Small intestine (tissue), 7 donors: ENCODE measurements at regions not wholly inside any gene's neighbourhood (a gene's known extent, or its start where the extent isn't known, plus 50 kb on each side); places are given as distances from the start of the nearest gene placed in this dataset.

Source experiments
- DNase-seq, 2 donors: peaks; one replicate each; pipeline versions ENCODE4 v3.0.0 to v3.0.0-alpha.2; 2013
- FAIRE-seq: peaks from 2 replicates; lab custom pipeline; 2012; peaks lifted over from hg19 to GRCh38; lab: Jason Lieb, UNC
- H3K27ac ChIP-seq, 3 donors: one replicate each; pipeline ENCODE4 v1.5.1; 2013; ENCODE audit warnings: low read length in 2 of 3, mild to moderate bottlenecking in 2 of 3, control low read depth in 1 of 3, inconsistent platforms in 1 of 3, low read depth in 1 of 3, moderate library complexity in 1 of 3
- H3K27me3 ChIP-seq, 3 donors: one replicate each; pipeline ENCODE4 v1.6.1; 2013; ENCODE audit warnings: low read length in 3 of 3, inconsistent platforms in 1 of 3; ENCODE audit not compliant: control insufficient read depth in 3 of 3, insufficient read depth in 3 of 3
- H3K36me3 ChIP-seq, 3 donors: one replicate each; pipeline ENCODE4 v1.6.1; 2013; ENCODE audit warnings: low read length in 3 of 3, inconsistent platforms in 1 of 3, low read depth in 1 of 3, mild to moderate bottlenecking in 1 of 3, moderate library complexity in 1 of 3; ENCODE audit not compliant: control insufficient read depth in 3 of 3, insufficient read depth in 2 of 3
- H3K4me1 ChIP-seq, 3 donors: one replicate each; pipeline ENCODE4 v1.6.1; 2013; ENCODE audit warnings: low read length in 2 of 3, inconsistent platforms in 1 of 3, low read depth in 1 of 3, mild to moderate bottlenecking in 1 of 3, moderate library complexity in 1 of 3; ENCODE audit not compliant: control insufficient read depth in 3 of 3, insufficient read depth in 2 of 3
- H3K4me3 ChIP-seq, 3 donors: one replicate each; pipeline ENCODE4 v1.5.1; 2013; ENCODE audit warnings: low read length in 3 of 3, control low read depth in 1 of 3, inconsistent platforms in 1 of 3, low read depth in 1 of 3, mild to moderate bottlenecking in 1 of 3, moderate library complexity in 1 of 3
- H3K9me3 ChIP-seq, 2 donors: one replicate each; pipeline ENCODE4 v1.6.1; 2013; ENCODE audit warnings: low read depth in 1 of 2, low read length in 1 of 2; ENCODE audit not compliant: control insufficient read depth in 2 of 2, insufficient read depth in 1 of 2
- WGBS, 3 donors: extraction: QIAGEN DNeasy Blood & Tissue Kit; methylation state at CpG; one replicate each; pipeline ENCODE4 v1.1.7; 2013; 5-methylcytosine and 5-hydroxymethylcytosine counted together
- donor health status: healthy with polysubstance abuse.
- donor health status: control.
- donor health status: control.
- donor health status: Bipolar disorder and iron deficiency.
- donor health status: healthy.

GRCh38 chr17:83144421-83145357 lies 65.3 kb downstream of the METRNL start:
- no peak for FAIRE-seq
- Histone ChIP-seq H3K4me3 (no peak overlapping the region), H3K4me1 (no peaks in the 10 kb centered on the region), H3K36me3 (no peaks in the 10 kb centered on the region), H3K9me3 (peaks cover 0 to 3% of the 10 kb centered on the region in 2 donors), H3K27me3 (peaks cover 0 to 2% (median 0%) of the 10 kb centered on the region in 3 donors), H3K27ac (peak overlapping the region in 1 of 3 donors; percentile 14)
- DNase-seq: no peak
- WGBS, 3 donors: 58 to 60% (median 58%) methylated on average over 16 of the region's 16 CpGs

DNA sequence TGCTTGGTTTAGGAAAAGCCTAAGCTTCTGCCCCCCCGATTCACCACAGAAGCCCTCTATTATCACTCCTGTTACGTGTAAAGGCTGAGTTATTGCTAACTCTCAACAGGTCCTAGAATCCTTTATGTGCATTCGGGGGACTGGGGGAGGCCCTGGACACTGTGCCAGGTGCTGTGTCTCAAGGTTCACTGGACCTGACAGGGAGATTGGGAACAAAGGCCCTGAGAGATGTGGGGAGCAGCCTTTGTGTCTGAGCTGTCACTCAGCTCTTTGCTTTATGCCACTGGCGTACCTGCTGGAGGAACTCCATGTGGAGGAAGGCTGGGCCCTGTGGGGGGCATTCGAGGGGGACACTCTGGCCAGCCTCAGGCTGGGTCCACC lies 65.9 kb downstream of the METRNL start:
- no peak overlapping the region for H3K4me3 ChIP-seq
- H3K27ac ChIP-seq: no peak overlapping the region
- no peak for FAIRE-seq
- WGBS, 3 donors: 34 to 59% (median 40%) methylated on average over 5 of the region's 5 CpGs
- H3K4me1 ChIP-seq: no peaks in the 10 kb centered on the region
- H3K27me3 ChIP-seq: peaks cover 0 to 2% (median 0%) of the 10 kb centered on the region in 3 donors
- no peak for DNase-seq
- peaks cover 0 to 3% of the 10 kb centered on the region in 2 donors for H3K9me3 ChIP-seq
- no peaks in the 10 kb centered on the region for H3K36me3 ChIP-seq

GRCh38 chr17:83145831-83146230 lies 66.4 kb downstream of the METRNL start:
- WGBS, 3 donors: 87 to 90% (median 88%) methylated on average over 7 of the region's 7 CpGs
- H3K4me1 ChIP-seq: no peaks in the 10 kb centered on the region
- no peak overlapping the region for H3K4me3 ChIP-seq
- H3K9me3 ChIP-seq: peaks cover 0 to 3% of the 10 kb centered on the region in 2 donors
- no peak overlapping the region for H3K27ac ChIP-seq
- H3K36me3 ChIP-seq: no peaks in the 10 kb centered on the region
- DNase-seq (no peak), FAIRE-seq (no peak)
- H3K27me3 ChIP-seq: peaks cover 0 to 2% (median 0%) of the 10 kb centered on the region in 3 donors

- H3K4me1 ChIP-seq: no peaks in the 10 kb centered on the region
- peaks cover 0 to 3% of the 10 kb centered on the region in 2 donors for H3K9me3 ChIP-seq
- WGBS, 3 donors: 76 to 89% (median 83%) methylated on average over 4 of the region's 4 CpGs
- peaks cover 0 to 2% (median 0%) of the 10 kb centered on the region in 3 donors for H3K27me3 ChIP-seq
- FAIRE-seq: no peak
- no peak overlapping the region for H3K4me3 ChIP-seq
- no peaks in the 10 kb centered on the region for H3K36me3 ChIP-seq
- no peak overlapping the region for H3K27ac ChIP-seq
- DNase-seq: no peak
Observed at GRCh38 chr17:83146347-83146746, 66.9 kb downstream of the METRNL start.

- DNase-seq (no peak), FAIRE-seq (no peak)
- H3K27ac ChIP-seq: no peak overlapping the region
- peaks cover 0 to 2% (median 0%) of the 10 kb centered on the region in 3 donors for H3K27me3 ChIP-seq
- H3K9me3 ChIP-seq: peaks cover 0 to 1% of the 10 kb centered on the region in 2 donors
- H3K4me1 ChIP-seq: no peaks in the 10 kb centered on the region
- no peaks in the 10 kb centered on the region for H3K36me3 ChIP-seq
- no peak overlapping the region for H3K4me3 ChIP-seq
Observed at GRCh38 chr17:83147280-83147679, 67.9 kb downstream of the METRNL start.

DNA sequence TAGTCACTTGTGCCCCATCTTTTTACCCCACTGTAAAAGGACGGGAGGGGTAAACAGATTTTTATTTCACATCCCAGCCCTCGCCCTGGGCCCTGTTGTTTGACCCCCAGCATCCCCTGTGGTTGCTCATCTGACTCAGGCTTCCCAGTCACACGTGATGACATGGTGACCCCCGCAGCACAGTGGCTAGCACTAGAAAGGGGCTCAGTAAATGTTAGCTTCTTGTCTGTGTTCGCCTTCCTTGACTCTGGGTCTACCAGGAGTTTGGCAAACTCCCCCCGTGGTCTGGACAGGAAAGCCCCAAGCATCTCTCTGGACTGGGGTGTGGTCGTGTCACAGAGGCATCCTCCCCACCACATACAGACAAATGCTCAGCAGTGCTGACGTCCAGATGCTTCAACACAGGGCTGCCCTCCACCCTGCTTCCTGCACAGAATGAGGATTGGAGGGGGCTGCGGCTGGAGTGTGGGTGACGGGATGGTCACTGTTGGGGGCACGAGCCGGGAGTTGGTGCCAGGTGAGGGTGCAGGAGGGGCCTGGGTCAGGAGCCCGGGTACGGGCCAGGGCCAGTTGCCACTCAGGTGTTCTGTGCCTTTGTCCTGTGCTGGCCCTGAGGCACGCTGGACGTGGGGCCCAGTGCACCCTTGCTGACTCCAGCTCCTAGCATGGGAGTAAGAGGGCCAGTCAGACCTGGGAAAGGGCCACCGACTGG lies 69.1 kb downstream of the METRNL start:
- Histone ChIP-seq H3K4me3 (no peak overlapping the region), H3K9me3 (no peaks in the 10 kb centered on the region), H3K4me1 (no peaks in the 10 kb centered on the region), H3K27ac (no peak overlapping the region), H3K27me3 (peaks cover 0 to 2% (median 0%) of the 10 kb centered on the region in 3 donors), H3K36me3 (no peaks in the 10 kb centered on the region)
- FAIRE-seq: no peak
- no peak for DNase-seq
- 78 to 82% (median 79%) methylated on average over 17 of the region's 17 CpGs for WGBS, 3 donors

- Histone ChIP-seq H3K27ac (no peak overlapping the region), H3K36me3 (no peaks in the 10 kb centered on the region)
- FAIRE-seq: no peak
Observed at GRCh38 chr17:83149029-83149725, 69.8 kb downstream of the METRNL start.

GRCh38 chr17:83149761-83150251 lies 70.4 kb downstream of the METRNL start:
- Histone ChIP-seq H3K27ac (no peak overlapping the region), H3K4me1 (no peaks in the 10 kb centered on the region), H3K36me3 (no peaks in the 10 kb centered on the region), H3K27me3 (no peaks in the 10 kb centered on the region), H3K4me3 (no peak overlapping the region), H3K9me3 (no peaks in the 10 kb centered on the region)
- 83 to 86% (median 84%) methylated on average over 15 of the region's 15 CpGs for WGBS, 3 donors
- DNase-seq (no peak), FAIRE-seq (no peak)

More at GRCh38 chr17:83149029-83149725, 69.8 kb downstream of the METRNL start:
- no peaks in the 10 kb centered on the region for H3K4me1 ChIP-seq
- H3K9me3 ChIP-seq: no peaks in the 10 kb centered on the region
- no peak for DNase-seq
- H3K4me3 ChIP-seq: no peak overlapping the region
- peaks cover 0 to 2% (median 0%) of the 10 kb centered on the region in 3 donors for H3K27me3 ChIP-seq
- WGBS, 3 donors: 83 to 93% (median 91%) methylated on average over 9 of the region's 9 CpGs
